CD14-positive monocyte (primary cell): ENCODE measurements at regions not wholly inside any gene's neighbourhood (a gene's known extent, or its start where the extent isn't known, plus 50 kb on each side); places are given as distances from the start of the nearest gene placed in this dataset.

Source experiments
- DNase-seq, 3 donors: peaks; one replicate each; pipeline ENCODE4 v3.0.0-alpha.2; 2011 to 2022
- H2AFZ ChIP-seq: 2 replicates; pipeline ENCODE4 v1.6.0; 2012; ENCODE audit warnings: mild to moderate bottlenecking, low read depth, low read length, inconsistent platforms; ENCODE audit not compliant: insufficient read depth, poor library complexity, severe bottlenecking
- H3K27ac ChIP-seq, 2 donors: 1 replicate in 1 of 2; 2 replicates in 1 of 2; pipeline ENCODE4 v1.5.1; 2012 to 2013; ENCODE audit warnings: low read length in 2 of 2, control low read depth in 1 of 2, inconsistent platforms in 1 of 2, low read depth in 1 of 2, mild to moderate bottlenecking in 1 of 2
- H3K27me3 ChIP-seq, 2 donors: one replicate each; pipeline versions ENCODE4 v1.6.0 to v1.6.1; 2011 to 2013; ENCODE audit warnings: low read length in 2 of 2; ENCODE audit not compliant: control insufficient read depth in 2 of 2, insufficient read depth in 2 of 2
- H3K36me3 ChIP-seq, 2 donors: replicated peaks in 1 of 2; 1 replicate in 1 of 2; 2 replicates in 1 of 2; pipeline versions ENCODE4 v1.5.1 to v1.6.1; 2012 to 2013; ENCODE audit warnings: low read length in 2 of 2, control low read depth in 1 of 2, inconsistent platforms in 1 of 2, mild to moderate bottlenecking in 1 of 2; ENCODE audit not compliant: insufficient read depth in 2 of 2, control insufficient read depth in 1 of 2
- H3K4me1 ChIP-seq, 2 donors: 1 replicate in 1 of 2; 2 replicates in 1 of 2; pipeline versions ENCODE4 v1.5.1 to v1.6.1; 2012 to 2013; ENCODE audit warnings: low read length in 2 of 2, control low read depth in 1 of 2, inconsistent platforms in 1 of 2, mild to moderate bottlenecking in 1 of 2, moderate library complexity in 1 of 2; ENCODE audit not compliant: insufficient read depth in 2 of 2, control insufficient read depth in 1 of 2
- H3K4me2 ChIP-seq: replicated peaks from 2 replicates; pipeline ENCODE3; 2012; ENCODE audit warnings: low read length, moderate library complexity, mild to moderate bottlenecking; ENCODE audit not compliant: poor library complexity, severe bottlenecking; ENCODE audit errors: extremely low read depth
- H3K4me3 ChIP-seq, 3 experiments: fragments of 200-600 bp in 1 of 3; sonication (generic) in 1 of 3; replicated peaks in 1 of 3; 1 replicate in 2 of 3; 2 replicates in 1 of 3; pipeline ENCODE4 v1.5.1; 2011 to 2013; ENCODE audit warnings: low read length in 3 of 3, mild to moderate bottlenecking in 3 of 3, control low read depth in 2 of 3, low read depth in 2 of 3, inconsistent platforms in 1 of 3, moderate library complexity in 1 of 3
- H3K79me2 ChIP-seq: 2 replicates; pipeline ENCODE4 v1.6.0; 2012; ENCODE audit warnings: mild to moderate bottlenecking, control low read depth, inconsistent platforms, low read length, moderate library complexity; ENCODE audit not compliant: insufficient read depth
- H3K9ac ChIP-seq: 2 replicates; pipeline ENCODE4 v1.6.0; 2017; ENCODE audit warnings: low read length, mild to moderate bottlenecking; ENCODE audit not compliant: insufficient read depth, poor library complexity, severe bottlenecking
- H3K9me3 ChIP-seq, 2 donors: replicated peaks in 1 of 2; 1 replicate in 1 of 2; 2 replicates in 1 of 2; pipeline versions ENCODE4 v1.5.1 to v1.6.1; 2012 to 2013; ENCODE audit warnings: low read length in 2 of 2, control low read depth in 1 of 2; ENCODE audit not compliant: control insufficient read depth in 1 of 2, insufficient read depth in 1 of 2
- H4K20me1 ChIP-seq: 2 replicates; pipeline ENCODE4 v1.6.0; 2012; ENCODE audit warnings: mild to moderate bottlenecking, low read length, control low read depth, moderate library complexity; ENCODE audit not compliant: insufficient read depth
- H3K27ac Mint-ChIP-seq, 7 donors: one replicate each; pipeline ENCODE4 v1.8.0; 2020; ENCODE audit warnings: mild to moderate bottlenecking in 7 of 7, mixed read lengths in 7 of 7, moderate library complexity in 6 of 7, inconsistent platforms in 2 of 7
- H3K27me3 Mint-ChIP-seq, 3 donors: one replicate each; pipeline ENCODE4 v1.8.0; 2021 to 2022; ENCODE audit warnings: low read depth in 3 of 3, mild to moderate bottlenecking in 3 of 3, mixed read lengths in 3 of 3, moderate library complexity in 3 of 3, inconsistent platforms in 1 of 3
- H3K36me3 Mint-ChIP-seq, 2 donors: one replicate each; pipeline ENCODE4 v1.8.0; 2020; ENCODE audit warnings: mixed read lengths in 2 of 2, inconsistent platforms in 1 of 2, mild to moderate bottlenecking in 1 of 2
- H3K4me1 Mint-ChIP-seq: one replicate; pipeline ENCODE4 v1.8.0; 2020; ENCODE audit warnings: mild to moderate bottlenecking, mixed read lengths
- H3K4me3 Mint-ChIP-seq, 2 donors: one replicate each; pipeline ENCODE4 v1.8.0; 2020; ENCODE audit warnings: mild to moderate bottlenecking in 2 of 2, mixed read lengths in 2 of 2, moderate library complexity in 1 of 2
- H3K9me3 Mint-ChIP-seq, 7 donors: one replicate each; pipeline ENCODE4 v1.8.0; 2020 to 2022; ENCODE audit warnings: mixed read lengths in 7 of 7, mild to moderate bottlenecking in 6 of 7, moderate library complexity in 6 of 7, inconsistent platforms in 2 of 7
- WGBS: methylation state at CpG from one replicate; pipeline ENCODE4 v1.1.5; 2013; ENCODE audit warnings: missing lambda C conversion rate; ENCODE audit not compliant: insufficient coverage; 5-methylcytosine and 5-hydroxymethylcytosine counted together
- intact Hi-C, 2 donors: fragments of 100-400 bp; cut with micrococcal nuclease; formaldehyde crosslinking; loops; one replicate each; pipeline versions ENCODE4 v1.15.0 to v1.15.1; 2023
- TF ChIP-seq, protein P1 (sequence below): fragments of 200-600 bp; IDR thresholded peaks from one replicate; pipeline ENCODE4 v1.8.0; 2022; ENCODE audit warnings: antibody characterized with exemption, mild to moderate bottlenecking

DNA sequence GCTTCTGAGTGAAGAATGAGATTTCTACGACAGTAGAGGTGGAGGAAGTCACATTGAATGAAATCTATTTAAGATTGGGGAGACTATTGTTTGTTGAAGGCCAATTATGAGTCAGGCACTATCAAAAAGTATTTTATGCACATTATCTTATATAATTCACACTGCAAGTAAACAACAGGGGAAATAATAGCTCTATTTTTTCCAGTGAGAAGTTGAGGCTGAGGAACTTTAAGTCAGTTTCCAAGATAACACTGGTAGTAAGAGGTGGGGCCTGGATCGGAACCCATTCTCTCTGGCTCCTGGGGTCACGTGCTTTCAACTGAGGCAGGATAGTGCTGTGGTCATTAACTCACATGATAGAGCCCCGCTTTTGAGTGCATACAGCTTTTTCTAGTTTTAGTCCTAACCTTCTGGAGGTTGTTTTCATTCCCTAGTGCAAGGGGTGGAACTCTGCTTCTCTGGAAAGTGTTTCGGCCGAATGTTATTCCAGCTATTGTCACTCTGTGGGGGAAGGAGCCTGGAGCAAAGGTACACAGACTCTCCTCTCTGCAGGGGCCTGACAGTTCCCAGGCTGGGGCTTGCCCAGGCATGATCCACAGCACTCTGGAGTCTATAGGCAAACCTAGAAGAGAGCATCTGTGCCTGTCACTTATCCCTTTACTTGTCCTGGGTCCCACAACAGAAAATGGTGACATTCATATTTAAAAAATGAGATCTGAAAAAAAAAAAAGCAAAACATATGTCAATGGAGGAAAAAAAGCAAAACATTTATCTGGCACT is 352.4 kb upstream of the ACTBL2 start:
- H3K4me2 ChIP-seq, result no peak overlapping the region

DNA sequence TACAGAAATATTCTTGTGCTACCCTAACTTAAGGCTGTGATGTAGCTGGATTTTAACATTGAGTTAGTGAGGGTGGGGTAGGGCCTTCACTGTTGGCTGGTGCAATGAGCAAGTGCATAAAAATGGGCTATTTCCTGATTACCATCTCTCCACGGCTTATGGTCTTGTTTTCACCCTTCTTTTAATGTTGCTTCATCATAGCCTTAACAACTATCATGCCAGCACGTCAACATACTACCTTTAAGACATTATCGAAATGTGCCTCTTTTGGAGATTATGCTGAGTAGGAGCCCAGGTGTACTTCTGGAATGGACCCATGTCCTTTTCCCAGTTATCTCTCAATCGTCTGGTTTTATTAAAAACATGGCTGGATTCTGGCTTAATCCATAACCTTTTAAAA is 350.9 kb upstream of the ACTBL2 start:
- 80% methylated on average over 1 of the region's 4 CpGs for WGBS
- intact Hi-C loops, result no loop called here
- no peak overlapping the region for H3K4me3 ChIP-seq
- H3K4me2 ChIP-seq, result no peak overlapping the region
- no peaks in the 10 kb centered on the region for H3K9me3 ChIP-seq
- Mint-ChIP-seq H3K4me1 (no peaks in the 10 kb centered on the region), H3K27me3 (peaks cover 0 to 1% (median 0%) of the 10 kb centered on the region in 3 donors), H3K4me3 (no peak overlapping the region), H3K9me3 (peaks cover 0 to 11% (median 4%) of the 10 kb centered on the region in 7 donors), H3K27ac (no peak overlapping the region), H3K36me3 (no peaks in the 10 kb centered on the region)
- no peak for DNase-seq
- no peaks in the 10 kb centered on the region for H3K4me1 ChIP-seq
- TF ChIP-seq, protein P1, sequence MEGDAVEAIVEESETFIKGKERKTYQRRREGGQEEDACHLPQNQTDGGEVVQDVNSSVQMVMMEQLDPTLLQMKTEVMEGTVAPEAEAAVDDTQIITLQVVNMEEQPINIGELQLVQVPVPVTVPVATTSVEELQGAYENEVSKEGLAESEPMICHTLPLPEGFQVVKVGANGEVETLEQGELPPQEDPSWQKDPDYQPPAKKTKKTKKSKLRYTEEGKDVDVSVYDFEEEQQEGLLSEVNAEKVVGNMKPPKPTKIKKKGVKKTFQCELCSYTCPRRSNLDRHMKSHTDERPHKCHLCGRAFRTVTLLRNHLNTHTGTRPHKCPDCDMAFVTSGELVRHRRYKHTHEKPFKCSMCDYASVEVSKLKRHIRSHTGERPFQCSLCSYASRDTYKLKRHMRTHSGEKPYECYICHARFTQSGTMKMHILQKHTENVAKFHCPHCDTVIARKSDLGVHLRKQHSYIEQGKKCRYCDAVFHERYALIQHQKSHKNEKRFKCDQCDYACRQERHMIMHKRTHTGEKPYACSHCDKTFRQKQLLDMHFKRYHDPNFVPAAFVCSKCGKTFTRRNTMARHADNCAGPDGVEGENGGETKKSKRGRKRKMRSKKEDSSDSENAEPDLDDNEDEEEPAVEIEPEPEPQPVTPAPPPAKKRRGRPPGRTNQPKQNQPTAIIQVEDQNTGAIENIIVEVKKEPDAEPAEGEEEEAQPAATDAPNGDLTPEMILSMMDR, result no peak
- H3K79me2 ChIP-seq, result no peaks in the 10 kb centered on the region
- no peak overlapping the region for H2AFZ ChIP-seq
- no peaks in the 10 kb centered on the region for H3K27me3 ChIP-seq
- no peaks in the 10 kb centered on the region for H3K36me3 ChIP-seq
- H3K27ac ChIP-seq, result no peak overlapping the region
- no peaks in the 10 kb centered on the region for H4K20me1 ChIP-seq
- no peak overlapping the region for H3K9ac ChIP-seq

More for the DNA sequence above, 352.4 kb upstream of the ACTBL2 start:
- Mint-ChIP-seq H3K9me3 (peaks cover 0 to 11% (median 4%) of the 10 kb centered on the region in 7 donors), H3K36me3 (no peaks in the 10 kb centered on the region), H3K4me1 (no peaks in the 10 kb centered on the region), H3K4me3 (no peak overlapping the region), H3K27me3 (peaks cover 0 to 1% (median 0%) of the 10 kb centered on the region in 3 donors), H3K27ac (no peak overlapping the region)
- Histone ChIP-seq H4K20me1 (no peaks in the 10 kb centered on the region), H3K9ac (no peak overlapping the region), H3K27ac (no peak overlapping the region), H2AFZ (no peak overlapping the region), H3K36me3 (no peaks in the 10 kb centered on the region), H3K9me3 (no peaks in the 10 kb centered on the region), H3K27me3 (no peaks in the 10 kb centered on the region), H3K4me3 (no peak overlapping the region), H3K79me2 (no peaks in the 10 kb centered on the region), H3K4me1 (no peaks in the 10 kb centered on the region)
- DNase-seq, result no peak
- intact Hi-C loops, result no loop called here
- TF ChIP-seq, protein P1, result no peak
- 84% methylated on average over 4 of the region's 6 CpGs for WGBS
